Endodermal cell (in vitro differentiated cells): ENCODE measurements at regions not wholly inside any gene's neighbourhood (a gene's known extent, or its start where the extent isn't known, plus 50 kb on each side); places are given as distances from the start of the nearest gene placed in this dataset.

Experiments used
- DNase-seq: peaks from one replicate; pipeline ENCODE4 v3.0.0-alpha.2; 2017
- H3K27ac ChIP-seq: 2 replicates; pipeline ENCODE4 v1.5.1; 2013; ENCODE audit warnings: mild to moderate bottlenecking, low read depth, low read length, moderate library complexity
- H3K27me3 ChIP-seq: 2 replicates; pipeline ENCODE4 v1.6.1; 2013; ENCODE audit warnings: mild to moderate bottlenecking, low read length, moderate library complexity; ENCODE audit not compliant: insufficient read depth, control insufficient read depth, poor library complexity, severe bottlenecking
- H3K36me3 ChIP-seq: 2 replicates; pipeline ENCODE4 v1.7.0; 2013; ENCODE audit warnings: mild to moderate bottlenecking, low read length, moderate library complexity; ENCODE audit not compliant: control insufficient read depth, insufficient read depth
- H3K4me1 ChIP-seq: one replicate; pipeline ENCODE4 v1.7.0; 2013; ENCODE audit warnings: low read length; ENCODE audit not compliant: control insufficient read depth, insufficient read depth
- H3K4me3 ChIP-seq: 2 replicates; pipeline ENCODE4 v1.5.1; 2013; ENCODE audit warnings: mild to moderate bottlenecking, low read length, moderate library complexity
- H3K9ac ChIP-seq: 2 replicates; pipeline ENCODE4 v1.6.1; 2013; ENCODE audit warnings: mild to moderate bottlenecking, low read length, moderate library complexity; ENCODE audit not compliant: poor library complexity, severe bottlenecking; ENCODE audit errors: extremely low read depth
- H3K9me3 ChIP-seq: 2 replicates; pipeline ENCODE4 v1.6.1; 2013; ENCODE audit warnings: mild to moderate bottlenecking, low read length, moderate library complexity; ENCODE audit not compliant: control insufficient read depth
- H3K27ac Mint-ChIP-seq: 2 replicates; pipeline ENCODE4 v1.8.0; 2020; ENCODE audit warnings: mixed read lengths
- H3K27me3 Mint-ChIP-seq: 2 replicates; pipeline ENCODE4 v1.8.0; 2021; ENCODE audit warnings: mild to moderate bottlenecking, mixed read lengths; ENCODE audit not compliant: insufficient read depth
- H3K36me3 Mint-ChIP-seq: 2 replicates; pipeline ENCODE4 v1.8.0; 2020; ENCODE audit warnings: low read depth, mixed read lengths
- H3K4me1 Mint-ChIP-seq: 2 replicates; pipeline ENCODE4 v1.8.0; 2020; ENCODE audit warnings: mixed read lengths
- H3K4me3 Mint-ChIP-seq: 2 replicates; pipeline ENCODE4 v1.8.0; 2020; ENCODE audit warnings: mild to moderate bottlenecking, moderate library complexity, mixed read lengths
- H3K9me3 Mint-ChIP-seq: 2 replicates; pipeline ENCODE4 v1.8.0; 2020; ENCODE audit warnings: mild to moderate bottlenecking, mixed read lengths
- CTCF ChIP-seq: fragments of 200-600 bp; sonication (generic); conservative IDR thresholded peaks from 2 replicates; pipeline ENCODE4 v1.5.0; 2021; ENCODE audit warnings: antibody characterized with exemption, mild to moderate bottlenecking
- WGBS, 2 experiments: methylation state at CpG; one replicate each; pipeline versions ENCODE4 v1.1.5 to v1.1.7; 2013; ENCODE audit warnings: missing lambda C conversion rate in 2 of 2, mixed read lengths in 1 of 2; ENCODE audit not compliant: insufficient coverage in 1 of 2, insufficient read length in 1 of 2; 5-methylcytosine and 5-hydroxymethylcytosine counted together

GRCh38 chr3:9308298-9308990 lies 54.4 kb upstream of the THUMPD3 start:
- no peaks in the 10 kb centered on the region for H3K9me3 ChIP-seq
- no peaks in the 10 kb centered on the region for H3K9me3 Mint-ChIP-seq

GRCh38 chr3:9310043-9310442 lies 52.8 kb upstream of the THUMPD3 start:
- Mint-ChIP-seq H3K9me3 (no peaks in the 10 kb centered on the region), H3K36me3 (no peaks in the 10 kb centered on the region), H3K4me3 (no peak overlapping the region), H3K4me1 (peaks cover under 1% of the 10 kb centered on the region), H3K27me3 (no peaks in the 10 kb centered on the region), H3K27ac (no peak overlapping the region)
- no peak for DNase-seq
- 89 to 100% methylated on average over 1 to 3 of the region's 3 CpGs for WGBS, 2 experiments
- Histone ChIP-seq H3K9ac (no peak overlapping the region), H3K4me3 (no peak overlapping the region), H3K27ac (no peak overlapping the region), H3K9me3 (no peaks in the 10 kb centered on the region), H3K27me3 (no peaks in the 10 kb centered on the region), H3K36me3 (no peaks in the 10 kb centered on the region), H3K4me1 (no peaks in the 10 kb centered on the region)
- TF ChIP-seq CTCF: no peak

More at GRCh38 chr3:9308298-9308990, 54.4 kb upstream of the THUMPD3 start:
- H3K27me3 Mint-ChIP-seq: no peaks in the 10 kb centered on the region
- peaks cover 4% of the 10 kb centered on the region for H3K4me1 Mint-ChIP-seq
- no peak overlapping the region for H3K4me3 Mint-ChIP-seq
- H3K36me3 Mint-ChIP-seq: no peaks in the 10 kb centered on the region
- H3K9ac ChIP-seq: no peak overlapping the region
- no peaks in the 10 kb centered on the region for H3K36me3 ChIP-seq
- H3K27ac ChIP-seq: no peak overlapping the region
- 89% methylated on average over 3 of the region's 3 CpGs for WGBS, 2 experiments
- no peak overlapping the region for H3K4me3 ChIP-seq
- peak overlapping the region; percentile 31 for H3K27ac Mint-ChIP-seq
- no peaks in the 10 kb centered on the region for H3K27me3 ChIP-seq
- no peak for DNase-seq
- H3K4me1 ChIP-seq: no peaks in the 10 kb centered on the region
- TF ChIP-seq CTCF: no peak

- no peak overlapping the region for H3K27ac ChIP-seq
- no peak for DNase-seq
- H3K4me3 ChIP-seq: no peak overlapping the region
- H3K36me3 ChIP-seq: no peaks in the 10 kb centered on the region
- Mint-ChIP-seq H3K4me3 (no peak overlapping the region), H3K27me3 (no peaks in the 10 kb centered on the region), H3K27ac (no peak overlapping the region), H3K4me1 (no peaks in the 10 kb centered on the region), H3K9me3 (no peaks in the 10 kb centered on the region), H3K36me3 (no peaks in the 10 kb centered on the region)
- WGBS, 2 experiments: 92 to 98% methylated on average over 6 of the region's 6 CpGs
- no peaks in the 10 kb centered on the region for H3K4me1 ChIP-seq
- H3K9me3 ChIP-seq: no peaks in the 10 kb centered on the region
- no peak overlapping the region for H3K9ac ChIP-seq
- TF ChIP-seq CTCF: no peak
- H3K27me3 ChIP-seq: no peaks in the 10 kb centered on the region
These were observed 51.6 kb upstream of the THUMPD3 start for GRCh38 chr3:9311228-9311627.
